ENCODE measurements at regions not wholly inside any gene's neighbourhood (a gene's known extent, or its start where the extent isn't known, plus 50 kb on each side); places are given as distances from the start of the nearest gene placed in this dataset.
A peak's percentile ranks its signal among the peaks of the same experiment; 100 is the strongest.

GRCh38 chr7:119320316-119320715, 952.7 kb upstream of the KCND2 start:
- no peak overlapping the region for H3K4me3 Mint-ChIP-seq (ENCODE audit: low read depth)
- H3K27me3 Mint-ChIP-seq, result no peaks in the 10 kb centered on the region
- no peak for TF ChIP-seq CTCF (IDR thresholded peaks at IDR 0.05; ENCODE audit: unreplicated experiment)
- no peak for DNase-seq (ENCODE audit: low spot score, unreplicated experiment)
- H3K9me3 Mint-ChIP-seq (ENCODE audit: low read depth), result peaks cover 7% of the 10 kb centered on the region
- no peak overlapping the region for H3K27ac Mint-ChIP-seq
- H3K4me1 Mint-ChIP-seq (ENCODE audit: low read depth), result peaks cover 6% of the 10 kb centered on the region
- peaks cover 1% of the 10 kb centered on the region for H3K36me3 Mint-ChIP-seq (ENCODE audit: insufficient read depth)

DNA sequence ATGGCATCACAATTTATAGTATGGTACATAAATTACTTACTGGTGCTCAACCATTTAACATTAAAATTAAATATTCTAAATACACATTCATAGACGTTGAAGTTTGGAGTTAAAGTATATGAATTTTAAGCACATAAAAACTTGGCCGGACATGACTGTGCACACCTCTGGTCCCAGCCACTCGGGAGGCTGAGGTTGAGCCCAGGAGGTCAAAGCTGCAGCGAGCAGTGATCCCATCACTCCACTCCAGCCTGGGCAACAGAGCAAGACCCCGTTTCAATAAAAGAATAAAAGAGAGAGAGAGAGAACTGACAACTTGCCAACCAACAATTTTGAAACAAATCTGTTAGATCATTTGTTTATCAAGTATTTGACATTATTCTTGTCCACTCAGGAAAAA, 943.3 kb upstream of the KCND2 start:
- H3K27ac Mint-ChIP-seq, result no peak overlapping the region
- H3K36me3 Mint-ChIP-seq (ENCODE audit: insufficient read depth), result no peaks in the 10 kb centered on the region
- H3K27me3 Mint-ChIP-seq, result no peaks in the 10 kb centered on the region
- no peak for TF ChIP-seq CTCF (IDR thresholded peaks at IDR 0.05; ENCODE audit: unreplicated experiment)
- DNase-seq (ENCODE audit: low spot score, unreplicated experiment), result no peak
- no peak overlapping the region for H3K4me3 Mint-ChIP-seq (ENCODE audit: low read depth)
- peaks cover 4% of the 10 kb centered on the region for H3K4me1 Mint-ChIP-seq (ENCODE audit: low read depth)
- peaks cover 3% of the 10 kb centered on the region for H3K9me3 Mint-ChIP-seq (ENCODE audit: low read depth)

GRCh38 chr7:119335405-119335804, 937.6 kb upstream of the KCND2 start:
- H3K27ac Mint-ChIP-seq, result no peak overlapping the region
- no peak overlapping the region for H3K4me3 Mint-ChIP-seq (ENCODE audit: low read depth)
- no peaks in the 10 kb centered on the region for H3K4me1 Mint-ChIP-seq (ENCODE audit: low read depth)
- DNase-seq (ENCODE audit: low spot score, unreplicated experiment), result no peak
- TF ChIP-seq CTCF (IDR thresholded peaks at IDR 0.05; ENCODE audit: unreplicated experiment), result no peak
- H3K9me3 Mint-ChIP-seq (ENCODE audit: low read depth), result peaks cover 2% of the 10 kb centered on the region
- H3K36me3 Mint-ChIP-seq (ENCODE audit: insufficient read depth), result no peaks in the 10 kb centered on the region
- no peaks in the 10 kb centered on the region for H3K27me3 Mint-ChIP-seq

DNA sequence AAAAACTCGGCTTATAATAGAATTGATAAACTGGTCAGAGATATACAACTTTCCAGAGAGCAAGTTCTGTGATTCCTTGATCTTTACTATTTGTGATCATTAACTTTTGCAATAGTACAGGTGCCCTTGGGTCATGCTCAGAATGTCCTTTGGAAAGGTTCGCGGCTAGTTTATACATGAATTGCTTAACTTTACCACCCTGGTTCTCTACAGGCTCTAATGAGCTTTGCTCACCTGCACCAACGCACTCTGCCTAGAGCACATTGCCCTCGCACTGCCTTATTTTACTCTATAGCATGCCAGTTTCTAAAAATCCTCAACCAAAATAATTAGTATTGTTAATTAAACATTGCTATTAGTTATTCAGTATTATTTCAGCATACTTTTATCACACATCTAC, 931.2 kb upstream of the KCND2 start:
- Mint-ChIP-seq H3K36me3 (ENCODE audit: insufficient read depth) (no peaks in the 10 kb centered on the region), H3K27ac (no peak overlapping the region), H3K4me1 (ENCODE audit: low read depth) (no peaks in the 10 kb centered on the region), H3K27me3 (no peaks in the 10 kb centered on the region), H3K4me3 (ENCODE audit: low read depth) (no peak overlapping the region), H3K9me3 (ENCODE audit: low read depth) (peaks cover 7% of the 10 kb centered on the region)
- TF ChIP-seq CTCF (IDR thresholded peaks at IDR 0.05; ENCODE audit: unreplicated experiment), result no peak
- DNase-seq (ENCODE audit: low spot score, unreplicated experiment), result no peak

- no peak for DNase-seq (ENCODE audit: low spot score, unreplicated experiment)
- Mint-ChIP-seq H3K27me3 (no peaks in the 10 kb centered on the region), H3K4me1 (ENCODE audit: low read depth) (no peaks in the 10 kb centered on the region), H3K9me3 (ENCODE audit: low read depth) (peaks cover 10% of the 10 kb centered on the region), H3K36me3 (ENCODE audit: insufficient read depth) (no peaks in the 10 kb centered on the region), H3K4me3 (ENCODE audit: low read depth) (no peak overlapping the region), H3K27ac (peak overlapping the region; percentile 41)
- no peak for TF ChIP-seq CTCF (IDR thresholded peaks at IDR 0.05; ENCODE audit: unreplicated experiment)
These were observed 929.7 kb upstream of the KCND2 start for GRCh38 chr7:119343289-119343688.
